ENCODE measurements at regions not wholly inside any gene's neighbourhood (a gene's known extent, or its start where the extent isn't known, plus 50 kb on each side); places are given as distances from the start of the nearest gene placed in this dataset.

GRCh38 chr20:52291109-52291508 lies 99.5 kb upstream of the ZFP64 start:
- H3K9me3 ChIP-seq (replicated peaks; ENCODE audit: control insufficient read depth, insufficient read depth, low read length): no peaks in the 10 kb centered on the region
- ChIA-PET RAD21 (ENCODE audit: unreplicated experiment) (no interaction called here), SMC1A (ENCODE audit: uncharacterized antibody, unreplicated experiment) (no interaction called here), CTCF (no interaction called here), POLR2A (no interaction called here)
- no peak overlapping the region for H3K27ac ChIP-seq (ENCODE audit: control insufficient read depth, insufficient read depth)
- BruUV-seq (replicated peaks): no TSS peak
- H3K9ac ChIP-seq (ENCODE audit: control insufficient read depth, insufficient read depth, low read length): no peak overlapping the region
- 66% methylated on average over 12 of the region's 12 CpGs for WGBS (ENCODE audit: insufficient coverage, insufficient replicate concordance, low lambda C conversion rate, missing lambda C conversion rate)
- H3K79me2 ChIP-seq (ENCODE audit: control insufficient read depth, insufficient read depth, low read length): no peaks in the 10 kb centered on the region
- H3K4me2 ChIP-seq (ENCODE audit: control insufficient read depth, insufficient read depth): no peak overlapping the region
- no peak for TF ChIP-seq NR2C2 (IDR thresholded peaks at IDR 0.05; ENCODE audit: borderline replicate concordance, control insufficient read depth, insufficient read length, low read depth)
- TF ChIP-seq SMAD1 (IDR thresholded peaks at IDR 0.05; ENCODE audit: low read depth, partially characterized antibody): no peak
- FAIRE-seq (no peak), ATAC-seq (no peak), DNase-seq (ENCODE audit: low read depth, low spot score) (no peak)
- H3K4me1 ChIP-seq (ENCODE audit: control insufficient read depth, insufficient read depth, low read length): no peaks in the 10 kb centered on the region
- H4K20me1 ChIP-seq (ENCODE audit: control insufficient read depth, insufficient read depth): no peaks in the 10 kb centered on the region
- H2AFZ ChIP-seq (ENCODE audit: control insufficient read depth, low read depth, low read length): no peak overlapping the region
- peaks cover 0 to 1% of the 10 kb centered on the region in 2 experiments; a peak in 1 of 4 replicates for H3K27me3 ChIP-seq (replicated peaks in 1 of 2; ENCODE audit: control insufficient read depth in 2 of 2, insufficient read depth in 2 of 2, low read length in 1 of 2)
- in situ Hi-C loops (cut with MboI): no loop called here
- intact Hi-C loops (cut with micrococcal nuclease; ENCODE audit: unreplicated experiment): no loop called here
- H3K36me3 ChIP-seq (ENCODE audit: control insufficient read depth in 2 of 2, insufficient read depth in 2 of 2, low read length in 1 of 2): no peaks in the 10 kb centered on the region
- no peak overlapping the region for H3K4me3 ChIP-seq

GRCh38 chr20:52290569-52290968 lies 99.0 kb upstream of the ZFP64 start:
- no peaks in the 10 kb centered on the region for H4K20me1 ChIP-seq (ENCODE audit: control insufficient read depth, insufficient read depth)
- POLR2A ChIA-PET: no interaction called here
- CTCF ChIA-PET: no interaction called here
- SMC1A ChIA-PET (ENCODE audit: uncharacterized antibody, unreplicated experiment): no interaction called here
- RAD21 ChIA-PET (ENCODE audit: unreplicated experiment): no interaction called here
- WGBS (ENCODE audit: insufficient coverage, insufficient replicate concordance, low lambda C conversion rate, missing lambda C conversion rate): 6% methylated on average over 4 of the region's 4 CpGs
- no peaks in the 10 kb centered on the region for H3K9me3 ChIP-seq (replicated peaks; ENCODE audit: control insufficient read depth, insufficient read depth, low read length)
- no peaks in the 10 kb centered on the region for H3K79me2 ChIP-seq (ENCODE audit: control insufficient read depth, insufficient read depth, low read length)
- H3K27me3 ChIP-seq (replicated peaks in 1 of 2; ENCODE audit: control insufficient read depth in 2 of 2, insufficient read depth in 2 of 2, low read length in 1 of 2): peaks cover 0 to 1% of the 10 kb centered on the region in 2 experiments; a peak in 1 of 4 replicates
- in situ Hi-C loops (cut with MboI) (no loop called here), intact Hi-C loops (cut with micrococcal nuclease; ENCODE audit: unreplicated experiment) (no loop called here)
- no peak overlapping the region for H3K9ac ChIP-seq (ENCODE audit: control insufficient read depth, insufficient read depth, low read length)
- no peak overlapping the region for H2AFZ ChIP-seq (ENCODE audit: control insufficient read depth, low read depth, low read length)
- no peak for DNase-seq (ENCODE audit: low read depth, low spot score)
- H3K36me3 ChIP-seq (ENCODE audit: control insufficient read depth in 2 of 2, insufficient read depth in 2 of 2, low read length in 1 of 2): no peaks in the 10 kb centered on the region
- ATAC-seq: no peak
- no peak overlapping the region for H3K4me3 ChIP-seq
- FAIRE-seq: no peak
- no peaks in the 10 kb centered on the region for H3K4me1 ChIP-seq (ENCODE audit: control insufficient read depth, insufficient read depth, low read length)
- no peak overlapping the region for H3K4me2 ChIP-seq (ENCODE audit: control insufficient read depth, insufficient read depth)
- BruUV-seq (replicated peaks): no TSS peak
- H3K27ac ChIP-seq (ENCODE audit: control insufficient read depth, insufficient read depth): no peak overlapping the region
- TF ChIP-seq JUND (IDR thresholded peaks at IDR 0.05; ENCODE audit: low read depth, low read length) (no peak), CUX1 (IDR thresholded peaks at IDR 0.05; ENCODE audit: insufficient replicate concordance, low read depth, low read length) (no peak), FOXM1 (IDR thresholded peaks at IDR 0.05; ENCODE audit: low read depth, low read length) (no peak), SREBF1 (IDR thresholded peaks at IDR 0.05; ENCODE audit: low read length) (no peak), RAD21 (IDR thresholded peaks at IDR 0.05; ENCODE audit: insufficient read depth, low read depth, low read length) (no peak), POLR2A (IDR thresholded peaks at IDR 0.05; ENCODE audit: low read depth, low read length) (no peak), PAX5 (IDR thresholded peaks at IDR 0.05; ENCODE audit: borderline replicate concordance, low read depth, low read length) (no peak), ZBTB4 (CRISPR knock-in tag; IDR thresholded peaks at IDR 0.05) (no peak), HCFC1 (IDR thresholded peaks at IDR 0.05; ENCODE audit: low read length) (no peak)

Measured in GM12878 (cell line).